NCI-H1436 treated with DMSO at 0.1 percent for 48 hours (cell line): ENCODE measurements at regions not wholly inside any gene's neighbourhood (a gene's known extent, or its start where the extent isn't known, plus 50 kb on each side); places are given as distances from the start of the nearest gene placed in this dataset.

Experiments
- DNase-seq: peaks from one replicate; lab custom pipeline; 2025; lab: John Stamatoyannopoulos, UW

DNA sequence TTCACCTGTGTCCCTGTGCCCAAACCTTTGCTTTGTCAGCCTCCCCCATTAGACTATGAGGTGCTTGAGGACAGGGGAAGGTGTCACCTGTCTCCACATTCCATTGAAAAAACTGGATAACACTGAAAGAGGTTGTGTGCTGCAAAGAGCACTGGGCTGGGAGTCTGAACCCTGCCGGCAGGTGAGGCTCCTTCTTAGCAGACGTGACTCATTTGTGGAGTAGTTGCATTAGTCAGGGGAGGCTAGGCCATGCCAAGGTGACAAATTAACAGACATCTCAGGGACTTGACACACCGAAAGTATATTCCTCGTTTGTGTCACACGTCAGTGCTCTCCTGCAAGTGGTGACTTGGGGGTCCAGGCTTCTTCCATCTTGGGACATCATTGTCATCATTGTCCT lies 95.9 kb upstream of the STX18 start:
- no peak for DNase-seq

DNA sequence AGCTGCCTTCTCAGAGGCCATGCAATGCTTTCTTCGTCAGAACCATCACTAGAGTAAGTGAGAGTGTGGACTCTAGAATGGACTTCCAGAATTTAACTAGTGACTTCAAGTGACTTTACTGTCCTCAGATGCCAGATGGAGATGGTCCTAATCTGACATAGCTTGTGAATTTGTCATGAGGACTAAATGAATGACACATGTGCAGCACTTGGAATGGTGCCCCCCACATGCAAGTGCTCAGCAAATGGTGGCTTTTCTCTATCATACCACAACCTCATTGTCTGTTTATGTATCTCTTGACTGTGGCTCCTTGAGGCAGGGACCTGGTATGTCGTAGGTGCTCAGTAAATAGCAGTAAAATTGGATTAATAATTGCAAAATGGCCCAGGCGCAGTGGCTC lies 91.6 kb upstream of the STX18 start:
- DNase-seq: no peak

DNA sequence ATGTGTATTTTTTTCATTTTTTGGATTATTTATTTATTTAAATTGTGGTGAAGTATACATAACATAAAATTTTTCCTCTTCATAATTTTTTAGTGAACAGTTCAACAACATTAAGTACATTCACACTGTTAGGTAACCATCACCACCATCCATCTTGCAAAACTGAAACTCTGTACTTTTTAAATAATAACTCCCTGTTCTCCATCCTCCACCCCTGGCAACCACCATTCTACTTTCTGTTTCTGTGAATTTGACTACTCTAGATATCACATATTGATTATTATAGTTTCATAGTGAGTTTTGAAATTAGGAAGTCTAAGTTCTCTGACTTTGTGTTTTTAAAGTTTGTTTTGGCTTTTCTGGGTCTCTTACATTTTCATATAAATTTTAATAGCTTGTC lies 89.3 kb upstream of the STX18 start:
- no peak for DNase-seq

DNA sequence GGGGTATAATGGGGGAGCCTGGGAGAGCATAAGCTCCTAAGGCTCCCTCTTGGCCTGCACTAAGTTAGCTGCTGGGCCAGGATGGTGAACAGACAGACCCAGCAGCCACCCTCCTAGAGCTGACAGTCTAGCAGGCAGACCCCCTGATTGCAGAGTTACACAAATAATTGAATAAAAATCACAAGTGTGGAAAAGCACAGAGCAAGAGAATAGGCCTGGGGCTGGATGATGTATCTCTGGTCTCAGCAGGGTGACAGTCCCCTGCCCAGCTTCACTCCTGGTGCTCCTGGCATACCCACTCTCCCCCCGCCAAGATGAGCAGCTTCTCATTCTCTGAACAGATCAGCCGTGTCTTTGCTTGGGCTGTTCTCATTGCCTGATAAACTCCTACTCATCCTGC lies 86.1 kb upstream of the STX18 start:
- DNase-seq: no peak

DNA sequence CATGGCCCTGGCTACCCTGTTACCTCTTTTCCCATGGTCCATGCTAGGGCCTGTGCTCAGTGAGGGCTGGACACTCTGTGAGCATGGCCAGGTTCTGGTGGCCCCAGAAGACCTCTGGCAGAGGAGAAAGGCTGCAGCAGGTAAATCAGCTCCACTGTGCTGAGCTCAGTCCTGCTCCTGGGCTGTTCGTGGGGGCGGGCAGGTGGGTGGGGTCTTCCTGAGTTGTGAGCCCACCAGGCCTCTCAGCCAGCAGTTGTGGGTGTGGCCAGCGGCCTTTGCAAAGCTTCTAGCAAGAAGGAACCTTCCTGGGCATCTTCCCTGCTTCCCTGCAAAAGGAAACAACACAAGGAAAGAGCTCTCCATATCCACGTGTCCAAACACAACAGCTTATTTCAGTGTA lies 85.3 kb upstream of the STX18 start:
- DNase-seq: no peak

DNA sequence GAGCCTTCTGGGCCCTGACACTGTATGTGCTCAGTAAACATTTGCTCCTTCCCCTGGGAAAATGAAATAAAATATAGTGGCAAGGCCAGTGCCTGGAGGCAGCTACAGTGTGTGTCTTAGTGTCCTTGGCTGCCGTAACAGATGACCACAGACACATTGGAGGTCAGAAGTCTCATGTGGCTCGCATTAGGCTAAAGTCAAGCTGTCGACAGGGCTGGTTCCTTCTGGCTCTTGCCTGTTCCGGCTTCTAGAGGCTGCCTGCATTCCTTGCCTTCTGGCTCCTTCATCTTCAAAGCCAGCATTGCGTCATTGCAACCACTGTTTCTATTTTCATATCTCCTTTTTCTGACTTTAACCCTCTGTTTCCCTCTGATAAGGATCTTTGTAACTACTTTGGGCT lies 83.6 kb upstream of the STX18 start:
- no peak for DNase-seq

DNA sequence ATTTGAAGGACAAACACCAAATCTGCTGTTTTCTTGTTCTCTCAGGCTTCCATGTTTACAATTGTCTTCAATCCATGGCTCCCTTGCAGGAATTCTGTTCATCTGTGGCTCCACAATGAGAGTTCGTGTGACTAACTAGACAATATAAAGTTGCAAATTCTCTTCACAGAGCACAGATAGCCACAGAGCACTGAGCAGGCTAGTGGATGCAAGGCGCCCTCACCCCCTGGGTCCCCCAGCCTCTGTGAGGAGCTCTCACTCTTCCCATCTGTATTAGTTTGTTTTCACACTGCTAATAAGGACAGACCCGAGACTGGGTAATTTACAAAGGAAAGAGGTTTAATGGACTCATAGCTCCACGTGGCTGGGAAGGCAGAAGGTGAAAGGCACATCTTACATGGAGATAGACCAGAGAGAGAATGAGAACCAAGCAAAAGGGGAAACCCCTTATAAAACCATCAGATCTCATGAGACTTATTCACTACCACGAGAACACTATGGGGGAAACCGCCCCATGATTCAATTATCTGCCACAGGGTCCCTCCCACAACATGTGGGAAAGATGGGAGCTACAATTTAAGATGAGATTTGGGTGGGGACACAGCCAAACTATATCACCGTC lies 82.5 kb upstream of the STX18 start:
- DNase-seq: no peak

DNA sequence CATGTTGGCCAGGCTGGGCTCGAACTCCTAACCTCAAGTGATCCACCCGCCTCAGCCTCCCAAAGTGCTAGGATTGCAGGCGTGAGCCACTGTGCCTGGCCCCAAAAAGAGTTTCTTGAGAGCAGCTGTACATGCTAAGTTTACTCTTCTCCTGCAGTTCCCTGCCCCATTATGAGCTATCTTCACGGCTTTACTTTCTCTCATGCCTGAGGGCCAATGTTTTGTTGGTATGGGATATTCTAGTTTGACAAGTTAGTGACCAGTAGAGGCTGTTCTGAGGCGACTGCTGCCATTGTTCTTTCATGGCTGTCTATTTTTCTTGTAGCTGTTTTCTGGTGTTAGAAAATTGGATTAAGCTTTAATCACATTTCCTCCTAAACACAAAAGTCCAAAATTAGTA lies 78.0 kb upstream of the STX18 start:
- DNase-seq: no peak

DNA sequence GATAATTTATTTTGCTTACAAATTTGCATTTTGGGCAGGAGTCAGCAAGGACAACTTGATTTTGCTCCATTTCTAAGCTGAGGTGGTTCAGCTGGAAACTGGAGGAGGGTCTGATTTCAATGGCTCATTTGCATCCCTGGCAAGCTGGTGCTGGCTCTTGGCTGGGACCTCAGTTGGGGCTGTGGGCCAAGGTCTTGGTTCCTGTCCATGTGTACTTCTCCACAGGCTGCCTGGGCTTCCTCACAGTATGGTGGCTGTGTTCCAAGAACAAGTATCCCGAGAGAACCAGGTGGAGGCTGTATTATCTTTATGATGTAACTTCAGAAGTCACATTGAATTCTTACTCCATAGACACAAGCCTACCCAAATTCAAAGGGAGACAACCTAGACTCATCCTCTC lies 77.0 kb upstream of the STX18 start:
- no peak for DNase-seq

DNA sequence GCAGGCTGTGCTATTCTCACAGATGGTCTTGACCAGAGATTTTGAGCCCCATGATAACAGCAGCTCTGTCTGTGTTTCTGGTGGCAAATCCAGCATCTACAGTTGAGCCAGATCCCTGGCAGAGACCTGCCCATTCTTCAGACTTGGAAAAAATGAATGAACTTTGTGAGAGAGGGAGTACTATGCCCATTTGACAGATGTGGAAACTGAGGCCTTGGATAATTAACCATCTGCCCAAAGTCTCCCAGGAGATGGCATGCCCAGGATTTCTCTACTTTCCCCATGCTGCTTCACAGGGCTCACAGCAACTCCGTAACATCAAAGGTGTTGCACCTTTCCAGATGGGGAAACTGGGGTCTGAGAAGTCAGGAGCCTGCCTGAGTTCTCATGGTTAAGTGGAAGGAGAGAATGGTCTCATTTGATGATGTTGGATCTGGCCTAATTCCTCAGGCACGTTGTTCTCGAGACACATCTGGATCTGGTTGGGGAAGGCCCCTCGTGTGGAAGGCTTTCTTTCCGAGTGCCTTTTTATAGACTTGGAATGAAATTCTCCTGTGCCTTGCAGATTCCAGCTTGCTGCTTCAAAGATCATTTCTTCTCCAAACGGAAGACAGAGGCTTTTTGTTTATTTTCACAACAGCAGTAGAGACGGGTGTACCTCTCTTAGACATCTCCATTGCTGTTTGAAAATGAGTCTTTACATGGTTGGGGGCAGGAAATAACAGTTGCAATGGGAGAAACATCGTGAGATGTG lies 73.3 kb upstream of the STX18 start:
- DNase-seq: no peak

DNA sequence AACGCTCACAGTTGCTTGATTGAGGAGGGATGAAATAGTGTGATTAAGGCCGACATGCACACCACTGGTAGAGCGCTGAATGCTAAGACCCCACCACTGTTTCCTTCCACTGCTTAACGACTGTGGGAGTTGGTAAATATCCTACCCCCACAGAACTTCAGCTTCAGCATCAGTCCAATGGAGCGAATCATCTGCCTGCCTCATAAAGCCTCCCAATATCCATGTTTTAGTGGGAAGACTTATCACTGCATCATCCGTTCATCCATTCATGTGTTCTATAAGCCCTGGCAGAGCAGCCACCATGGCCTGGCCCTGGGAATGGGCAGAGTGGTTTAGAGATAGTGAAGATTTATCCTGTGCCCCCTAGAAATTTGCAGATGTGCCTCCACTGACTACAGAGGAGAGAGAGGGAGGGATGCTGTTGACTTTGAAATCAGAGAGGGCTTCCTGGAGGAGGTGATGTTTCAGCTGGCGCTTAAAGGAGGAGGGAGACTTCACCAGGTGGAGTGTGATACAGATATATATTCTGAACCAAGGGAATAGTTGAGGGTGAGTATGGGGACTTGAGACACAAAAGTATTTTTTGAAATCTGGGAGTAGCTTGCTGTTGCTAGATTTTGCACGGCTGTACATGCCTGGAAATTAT lies 71.9 kb upstream of the STX18 start:
- no peak for DNase-seq

DNA sequence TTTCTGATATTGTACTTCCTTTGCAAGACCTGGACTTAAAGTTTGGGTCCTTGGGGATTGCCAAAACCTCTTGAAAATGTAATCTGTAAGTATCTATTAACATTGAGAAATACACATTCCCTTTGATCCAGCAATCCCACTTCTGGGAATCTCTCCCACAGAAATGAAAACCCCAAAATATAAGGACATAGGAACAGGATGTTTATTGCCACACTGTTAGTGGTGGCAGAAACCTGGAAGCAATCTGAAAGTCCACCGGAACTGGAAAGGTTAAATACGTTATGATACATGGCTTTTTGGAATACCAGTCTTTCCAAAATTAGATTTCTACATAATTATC lies 71.2 kb upstream of the STX18 start:
- no peak for DNase-seq

DNA sequence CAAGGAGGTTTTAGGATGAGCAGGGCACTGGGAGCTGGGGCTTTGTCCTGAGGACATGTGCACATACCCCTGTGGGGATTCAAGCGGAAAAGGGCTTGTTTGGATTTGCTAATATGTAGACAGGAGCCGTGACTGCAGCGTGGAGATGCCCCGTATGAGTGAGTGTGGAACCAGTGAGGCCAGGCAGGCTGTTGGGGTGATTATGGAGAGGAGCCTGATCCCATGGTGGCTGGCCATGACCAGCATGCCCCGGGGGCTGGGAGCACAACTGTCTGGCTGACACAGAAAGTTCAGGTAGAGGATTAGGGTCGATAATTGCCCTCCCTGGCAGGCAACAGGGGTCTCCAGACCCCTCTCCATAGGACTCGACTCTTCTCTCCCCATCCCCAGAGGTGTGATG lies 68.8 kb upstream of the STX18 start:
- DNase-seq: no peak

DNA sequence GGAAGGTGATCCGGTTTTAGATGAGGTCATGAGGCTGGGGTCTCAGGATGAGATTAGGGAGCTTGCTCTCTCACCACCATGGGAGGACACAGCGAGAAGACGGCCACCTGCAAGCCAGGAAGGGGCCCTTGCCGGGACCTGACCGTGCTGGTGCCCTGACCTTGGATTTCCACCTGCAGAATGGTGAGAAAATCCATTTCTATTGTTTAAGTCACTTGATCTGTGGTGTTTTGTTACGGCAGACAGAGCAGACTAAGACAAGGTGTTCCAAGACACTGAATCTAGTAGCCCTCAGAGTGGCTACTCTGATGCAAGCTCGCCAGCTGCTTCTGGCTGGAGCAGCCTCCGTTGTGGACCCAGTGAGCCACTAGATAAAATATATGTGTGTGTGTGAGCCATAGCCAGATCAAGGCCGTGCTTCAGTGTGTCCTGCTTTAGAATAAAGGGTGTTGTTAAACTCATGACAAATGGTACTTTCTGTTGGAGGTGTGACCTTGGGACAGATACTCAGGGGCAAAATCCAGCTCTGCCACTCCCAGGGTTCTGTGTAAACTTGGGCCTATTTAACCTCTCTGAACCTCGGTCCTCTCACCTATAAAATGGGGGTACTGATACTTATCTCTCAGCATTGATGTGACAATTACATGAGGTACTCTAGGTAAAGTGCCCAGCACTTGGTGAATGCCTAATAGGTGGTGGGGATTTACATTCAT lies 67.9 kb upstream of the STX18 start:
- DNase-seq: no peak

DNA sequence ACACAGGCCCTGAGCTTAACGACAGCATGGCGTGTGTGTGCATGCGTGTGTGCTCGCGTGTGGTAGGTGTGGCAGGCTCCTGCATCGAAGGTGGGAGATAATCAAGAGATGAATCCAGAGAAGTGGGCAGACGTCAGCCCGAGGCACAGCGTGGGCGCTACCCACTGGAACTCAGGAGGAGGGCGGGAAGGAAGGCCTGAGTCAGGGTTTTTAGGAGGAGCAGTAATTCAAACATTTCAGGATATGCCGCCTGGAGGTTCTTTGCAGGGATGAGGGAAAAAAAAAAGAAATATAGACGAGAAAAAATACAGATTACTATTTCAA lies 66.3 kb upstream of the STX18 start:
- no peak for DNase-seq

DNA sequence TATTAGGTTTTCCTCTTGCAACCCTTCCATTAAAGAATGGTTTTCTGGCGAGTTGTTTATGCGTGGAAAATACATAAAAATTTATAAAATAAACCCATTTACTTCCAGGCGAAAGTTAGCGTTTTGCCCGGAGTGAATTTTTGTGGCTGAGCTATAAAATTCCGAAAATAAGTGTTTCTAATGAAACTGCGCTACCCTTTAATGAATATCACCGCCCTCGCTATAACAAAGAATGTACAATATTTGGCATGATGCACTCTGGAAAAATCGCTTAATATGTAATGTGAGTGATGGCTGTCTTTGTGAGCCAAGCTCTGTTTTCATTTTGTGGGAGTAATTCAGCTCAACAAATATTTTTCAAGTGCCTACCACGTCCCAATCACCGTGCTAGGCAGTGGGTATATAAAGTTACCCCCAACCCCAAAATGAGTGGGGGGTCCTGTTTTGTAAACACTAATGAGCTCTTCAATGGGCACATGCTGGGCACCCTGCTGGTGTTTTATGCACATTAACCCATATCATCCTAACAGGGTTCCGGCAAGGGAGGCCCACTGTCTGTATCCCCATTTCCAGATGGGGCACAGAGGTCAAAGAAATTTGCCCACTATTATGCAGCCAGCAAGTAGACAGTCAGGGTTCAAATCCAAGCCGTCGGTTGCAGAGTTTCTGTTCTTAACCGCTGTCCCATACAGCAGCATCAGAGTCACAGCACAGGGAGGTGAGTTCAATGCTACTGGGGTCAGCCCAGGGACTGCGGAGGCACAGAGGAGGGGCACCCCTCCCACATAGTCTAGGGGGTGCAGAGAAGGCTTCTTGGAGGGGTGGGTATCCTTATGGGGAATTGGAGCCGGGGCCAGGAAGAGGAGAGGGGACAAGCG lies 65.7 kb upstream of the STX18 start:
- no peak for DNase-seq

DNA sequence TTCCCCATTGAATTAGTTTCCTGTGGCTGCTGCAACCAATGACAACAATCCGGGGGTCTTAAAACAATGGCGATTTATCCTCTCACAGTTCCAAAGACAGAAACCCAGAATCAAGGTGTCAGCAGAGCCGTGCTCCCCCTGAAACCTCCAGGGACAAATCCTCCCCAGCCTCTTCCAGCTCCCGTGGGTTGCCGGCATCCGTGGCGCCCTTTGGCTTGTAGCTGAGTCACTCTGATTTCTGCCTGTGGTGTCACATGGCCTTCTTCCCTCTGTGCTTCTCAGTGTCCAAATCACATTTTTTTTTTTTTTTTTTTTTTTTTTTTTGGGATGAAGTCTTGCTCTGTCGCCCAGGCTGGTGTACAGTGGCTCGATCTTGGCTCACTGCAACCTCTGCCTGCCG lies 64.5 kb upstream of the STX18 start:
- DNase-seq: no peak

DNA sequence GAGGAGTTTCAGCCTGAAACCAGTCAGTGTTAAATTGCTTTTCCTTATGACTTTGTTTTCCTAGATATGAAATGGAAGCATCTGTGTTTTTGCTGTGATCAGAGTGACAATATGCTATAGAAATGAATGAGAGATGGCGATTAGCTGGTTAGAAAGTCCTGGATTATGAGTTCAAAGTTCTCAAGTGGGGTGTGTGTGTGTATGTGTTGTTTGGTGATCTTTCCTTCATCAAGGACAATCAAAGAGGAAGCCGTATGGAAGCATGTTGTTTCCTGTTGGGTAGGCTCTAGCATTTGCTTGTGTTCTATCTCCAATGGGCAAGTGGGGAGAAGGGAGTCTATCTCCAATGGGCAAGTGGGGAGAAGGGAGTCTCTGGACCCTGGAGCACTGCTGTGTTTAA lies 64.0 kb upstream of the STX18 start:
- DNase-seq: no peak

DNA sequence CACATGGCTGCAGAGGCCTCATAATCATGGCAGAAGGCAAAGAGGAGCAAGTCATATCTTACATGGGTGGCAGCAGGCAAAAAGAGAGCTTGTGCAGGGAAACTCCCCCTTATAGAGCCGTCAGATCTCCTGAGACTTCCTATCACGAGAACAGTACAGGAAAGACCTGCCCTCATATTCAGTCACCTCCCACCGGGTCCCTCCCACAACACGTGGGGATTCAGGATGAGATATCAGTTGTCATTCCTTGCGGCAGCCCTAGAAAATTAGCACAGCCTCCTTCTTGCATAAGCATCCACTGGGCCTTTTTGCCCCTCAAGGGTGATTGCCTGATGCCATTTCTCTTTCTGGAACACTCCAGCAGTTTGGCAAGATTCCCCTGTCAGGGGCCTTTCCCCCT lies 61.7 kb upstream of the STX18 start:
- DNase-seq: no peak

DNA sequence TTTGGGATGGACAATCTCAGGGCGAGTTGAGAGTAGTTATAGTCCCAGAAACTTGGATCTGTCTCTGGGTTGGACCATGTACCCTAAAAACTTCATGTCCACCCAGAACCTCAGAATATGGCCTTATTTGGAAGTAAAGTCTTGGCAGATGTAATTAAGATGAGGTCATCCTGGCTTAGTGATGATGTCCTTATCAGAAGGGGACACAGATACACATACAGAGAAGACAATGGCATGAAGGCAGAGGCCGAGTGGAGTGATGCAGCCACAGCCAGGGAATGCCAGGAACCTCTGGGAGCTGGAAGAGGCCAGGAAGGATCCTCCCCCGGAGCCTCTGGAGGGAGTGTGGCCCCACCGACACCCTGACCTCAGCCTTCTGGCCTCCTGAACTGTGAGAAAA lies 61.2 kb upstream of the STX18 start:
- no peak for DNase-seq

DNA sequence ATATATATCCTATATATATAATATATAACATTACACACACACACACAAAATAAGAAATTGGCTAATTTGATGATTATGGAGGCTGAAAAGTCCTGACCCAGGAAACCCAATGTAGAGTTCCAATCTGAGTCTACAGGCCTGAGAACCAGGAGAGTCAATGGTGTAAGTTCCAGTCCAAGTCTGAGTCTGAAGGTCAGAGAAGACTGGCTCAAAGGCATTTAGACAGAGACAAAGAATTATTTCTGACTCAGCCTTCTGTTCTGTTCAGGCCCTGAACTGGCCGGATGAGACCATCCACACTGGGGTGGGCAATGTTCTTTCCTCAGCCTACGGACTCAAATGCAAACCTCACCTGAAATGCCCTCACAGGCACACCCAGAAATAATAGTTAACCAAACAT lies 60.6 kb upstream of the STX18 start:
- DNase-seq: no peak

DNA sequence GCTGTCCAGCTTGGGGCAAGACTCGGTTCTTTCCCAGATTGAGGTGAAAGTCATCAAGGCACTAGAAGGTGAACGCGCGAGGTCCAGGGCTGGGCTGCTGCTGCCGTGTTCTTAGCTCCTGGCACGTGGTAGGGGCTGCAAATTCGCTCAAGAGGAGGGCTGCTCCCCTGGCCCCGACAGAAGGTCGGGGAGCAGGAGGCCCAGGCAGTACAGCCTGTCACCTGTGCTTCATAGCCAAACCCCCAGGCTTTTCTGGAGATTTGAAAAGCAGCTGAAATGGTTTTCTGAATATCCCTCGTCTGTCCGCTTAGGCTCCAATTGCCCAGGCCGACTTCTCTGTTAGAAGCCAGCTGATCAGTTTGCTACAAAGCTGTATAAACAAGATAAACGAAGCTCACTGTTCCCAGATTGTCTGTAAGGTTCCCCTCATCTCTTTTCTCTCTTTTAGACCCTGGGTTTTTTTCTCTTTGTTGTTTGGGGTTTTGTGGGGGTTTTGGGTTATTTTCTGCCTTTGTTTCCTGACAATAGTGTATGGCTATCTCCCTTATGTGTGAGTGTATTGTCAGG lies 60.0 kb upstream of the STX18 start:
- DNase-seq: no peak
